H9 (cell line): ENCODE measurements at regions not wholly inside any gene's neighbourhood (a gene's known extent, or its start where the extent isn't known, plus 50 kb on each side); places are given as distances from the start of the nearest gene placed in this dataset.

Source experiments
- DNase-seq: peaks from one replicate; pipeline ENCODE4 v3.0.0-alpha.2; 2017
- H2AFZ ChIP-seq: one replicate; pipeline ENCODE4 v1.6.1; 2013; ENCODE audit warnings: mild to moderate bottlenecking, low read length, control low read depth, moderate library complexity
- H2AK5ac ChIP-seq: 2 replicates; pipeline ENCODE4 v1.6.1; 2013; ENCODE audit warnings: low read length, control low read depth, mixed read lengths; ENCODE audit not compliant: insufficient read length
- H2BK120ac ChIP-seq: one replicate; pipeline ENCODE4 v1.6.1; 2013; ENCODE audit warnings: low read depth, mild to moderate bottlenecking, low read length, control low read depth, inconsistent platforms; ENCODE audit not compliant: poor library complexity, severe bottlenecking
- H2BK12ac ChIP-seq: 2 replicates; pipeline ENCODE4 v1.6.1; 2013; ENCODE audit warnings: low read length, control low read depth, mixed read lengths, low read depth; ENCODE audit not compliant: insufficient read length
- H2BK15ac ChIP-seq: 2 replicates; pipeline ENCODE4 v1.6.1; 2013; ENCODE audit warnings: low read depth, low read length, control low read depth
- H2BK20ac ChIP-seq: one replicate; pipeline ENCODE4 v1.6.1; 2013; ENCODE audit warnings: low read depth, mild to moderate bottlenecking, low read length, control low read depth, inconsistent platforms; ENCODE audit not compliant: poor library complexity, severe bottlenecking
- H2BK5ac ChIP-seq: 2 replicates; pipeline ENCODE4 v1.6.1; 2013; ENCODE audit warnings: low read length, control low read depth, mixed read lengths; ENCODE audit not compliant: insufficient read length
- H3K14ac ChIP-seq: 2 replicates; pipeline ENCODE4 v1.6.1; 2013; ENCODE audit warnings: low read length, control low read depth; ENCODE audit not compliant: insufficient read depth
- H3K18ac ChIP-seq: 2 replicates; pipeline ENCODE4 v1.6.1; 2013; ENCODE audit warnings: low read depth, mild to moderate bottlenecking, mixed read lengths, low read length, control low read depth; ENCODE audit not compliant: insufficient read length
- H3K23ac ChIP-seq: 2 replicates; pipeline ENCODE4 v1.6.1; 2013; ENCODE audit warnings: low read length, control low read depth, mixed read lengths, low read depth; ENCODE audit not compliant: insufficient read length
- H3K23me2 ChIP-seq: 2 replicates; pipeline ENCODE4 v1.6.1; 2013; ENCODE audit warnings: low read depth, mild to moderate bottlenecking, mixed read lengths, low read length, control low read depth; ENCODE audit not compliant: insufficient read length, poor library complexity, severe bottlenecking
- H3K27ac ChIP-seq: 2 replicates; pipeline ENCODE4 v1.5.1; 2013; ENCODE audit warnings: low read length, control low read depth, mixed read lengths, low read depth; ENCODE audit not compliant: insufficient read length
- H3K27me3 ChIP-seq: 2 replicates; pipeline ENCODE4 v1.6.1; 2013; ENCODE audit warnings: low read length, control low read depth, inconsistent platforms; ENCODE audit not compliant: insufficient read depth
- H3K4ac ChIP-seq: 2 replicates; pipeline ENCODE4 v1.6.1; 2013; ENCODE audit warnings: low read depth, mild to moderate bottlenecking, control low read depth, inconsistent platforms, low read length, moderate library complexity
- H3K4me1 ChIP-seq: 2 replicates; pipeline ENCODE4 v1.6.1; 2013; ENCODE audit warnings: low read length, control low read depth, inconsistent platforms; ENCODE audit not compliant: insufficient read depth
- H3K4me2 ChIP-seq: 2 replicates; pipeline ENCODE4 v1.6.1; 2013; ENCODE audit warnings: low read length, control low read depth, mixed read lengths; ENCODE audit not compliant: insufficient read length, insufficient read depth
- H3K56ac ChIP-seq: 2 replicates; pipeline ENCODE4 v1.6.1; 2013; ENCODE audit warnings: low read depth, mild to moderate bottlenecking, mixed read lengths, low read length, control low read depth; ENCODE audit not compliant: insufficient read length
- H3K79me1 ChIP-seq: 2 replicates; pipeline ENCODE4 v1.6.1; 2013; ENCODE audit warnings: low read depth, mild to moderate bottlenecking, moderate library complexity, low read length, control low read depth, inconsistent platforms; ENCODE audit not compliant: insufficient read depth, poor library complexity, severe bottlenecking
- H3K79me2 ChIP-seq: 2 replicates; pipeline ENCODE4 v1.6.1; 2013; ENCODE audit warnings: low read length, control low read depth, inconsistent platforms; ENCODE audit not compliant: insufficient read depth
- H3K9ac ChIP-seq: 2 replicates; pipeline ENCODE4 v1.6.1; 2013; ENCODE audit warnings: low read length, control low read depth, mixed read lengths; ENCODE audit not compliant: insufficient read length; ENCODE audit errors: extremely low read depth
- H3K9me3 ChIP-seq: one replicate; pipeline ENCODE4 v1.6.1; 2013; ENCODE audit warnings: low read depth, low read length, inconsistent platforms; ENCODE audit not compliant: control insufficient read depth
- H3T11ph ChIP-seq: one replicate; pipeline ENCODE4 v1.6.1; 2013; ENCODE audit warnings: mild to moderate bottlenecking, low read length, control low read depth, inconsistent platforms
- H4K20me1 ChIP-seq: one replicate; pipeline ENCODE4 v1.6.1; 2013; ENCODE audit not compliant: control insufficient read depth, insufficient read length, insufficient read depth
- H4K5ac ChIP-seq: 2 replicates; pipeline ENCODE4 v1.6.1; 2013; ENCODE audit warnings: low read depth, mild to moderate bottlenecking, mixed read lengths, low read length, control low read depth; ENCODE audit not compliant: insufficient read length
- H4K8ac ChIP-seq: replicated peaks from 2 replicates; pipeline ENCODE4 v1.6.1; 2013; ENCODE audit warnings: low read length, control low read depth, mixed read lengths, low read depth; ENCODE audit not compliant: insufficient read length
- H4K91ac ChIP-seq: 2 replicates; pipeline ENCODE4 v1.6.1; 2013; ENCODE audit warnings: low read depth, mild to moderate bottlenecking, moderate library complexity, mixed read lengths, low read length, control low read depth; ENCODE audit not compliant: insufficient read length
- H3K27ac Mint-ChIP-seq, 3 experiments: 2 replicates in 2 of 3; 3 replicates in 1 of 3; pipeline ENCODE4 v1.8.0; 2020 to 2021; ENCODE audit warnings: mixed read lengths in 3 of 3, mild to moderate bottlenecking in 1 of 3, moderate library complexity in 1 of 3
- H3K27me3 Mint-ChIP-seq: 2 replicates; pipeline ENCODE4 v1.8.0; 2021; ENCODE audit warnings: low read depth, mild to moderate bottlenecking, moderate library complexity, mixed read lengths
- H3K36me3 Mint-ChIP-seq, 3 experiments: 2 replicates in 2 of 3; 3 replicates in 1 of 3; pipeline ENCODE4 v1.8.0; 2020 to 2021; ENCODE audit warnings: low read depth in 3 of 3, mixed read lengths in 3 of 3; ENCODE audit not compliant: insufficient read depth in 1 of 3
- H3K4me1 Mint-ChIP-seq, 2 experiments: 2 replicates each; pipeline ENCODE4 v1.8.0; 2020; ENCODE audit warnings: mixed read lengths in 2 of 2
- H3K4me3 Mint-ChIP-seq, 2 experiments: 2 replicates in 1 of 2; 3 replicates in 1 of 2; pipeline ENCODE4 v1.8.0; 2020 to 2021; ENCODE audit warnings: mild to moderate bottlenecking in 2 of 2, mixed read lengths in 2 of 2, moderate library complexity in 1 of 2
- H3K9me3 Mint-ChIP-seq, 2 experiments: 2 replicates in 1 of 2; 3 replicates in 1 of 2; pipeline ENCODE4 v1.8.0; 2020; ENCODE audit warnings: mild to moderate bottlenecking in 2 of 2, mixed read lengths in 2 of 2, moderate library complexity in 1 of 2
- WGBS: extraction: QIAGEN DNeasy Blood & Tissue Kit; methylation state at CpG from one replicate; pipeline ENCODE4 v1.1.7; 2013; ENCODE audit warnings: missing lambda C conversion rate, low lambda C conversion rate, mixed read lengths; ENCODE audit not compliant: insufficient read length; ENCODE audit errors: extremely low coverage; 5-methylcytosine and 5-hydroxymethylcytosine counted together
- TF ChIP-seq, protein P1 (sequence below): fragments of 200-600 bp; sonication (generic); conservative IDR thresholded peaks from 3 replicates; pipeline ENCODE4 v1.8.0; 2021; ENCODE audit warnings: antibody characterized with exemption, mild to moderate bottlenecking

DNA sequence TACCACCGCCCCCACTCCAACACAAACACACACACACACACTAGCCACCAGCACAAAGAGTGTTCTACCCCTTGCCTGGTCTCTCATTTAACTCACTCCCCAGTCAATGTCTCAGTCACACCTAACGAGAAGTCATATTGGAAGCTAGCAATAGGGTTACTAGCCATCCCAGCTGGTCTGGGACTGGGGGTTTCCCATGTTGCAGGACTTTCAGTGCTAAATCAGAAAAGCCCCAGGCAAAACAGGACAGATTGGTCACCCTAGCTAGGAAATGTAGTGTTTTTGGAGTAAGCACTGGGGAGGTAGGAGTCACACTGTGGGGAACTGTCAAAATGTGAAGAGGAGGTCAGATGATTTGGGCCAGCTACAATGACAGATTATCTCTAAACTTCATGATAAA, 158.1 kb downstream of the UNC5CL start:
- Mint-ChIP-seq H3K4me1 (no peaks in the 10 kb centered on the region), H3K9me3 (peaks cover 11% of the 10 kb centered on the region in 2 experiments), H3K4me3 (no peak overlapping the region), H3K27ac (no peak overlapping the region), H3K27me3 (peaks cover 15% of the 10 kb centered on the region), H3K36me3 (peaks cover 0 to 8% (median 0%) of the 10 kb centered on the region in 3 experiments; a peak in 2 of 7 replicates)
- Histone ChIP-seq H3K18ac (no peak overlapping the region), H3K9me3 (no peaks in the 10 kb centered on the region), H2BK12ac (no peak overlapping the region), H3T11ph (no peak overlapping the region), H4K91ac (no peak overlapping the region), H2BK120ac (no peak overlapping the region), H3K4me1 (no peaks in the 10 kb centered on the region), H3K23ac (no peak overlapping the region), H3K27ac (no peak overlapping the region), H4K5ac (no peak overlapping the region), H3K79me2 (no peaks in the 10 kb centered on the region), H2AFZ (no peak overlapping the region), H3K4me2 (no peak overlapping the region), H3K56ac (no peak overlapping the region), H3K79me1 (no peaks in the 10 kb centered on the region), H2BK5ac (no peak overlapping the region), H2BK15ac (no peak overlapping the region), H3K27me3 (no peaks in the 10 kb centered on the region), H2AK5ac (no peak overlapping the region), H3K23me2 (no peaks in the 10 kb centered on the region), H2BK20ac (no peak overlapping the region), H3K4ac (no peak overlapping the region), H4K8ac (no peak overlapping the region), H4K20me1 (no peaks in the 10 kb centered on the region), H3K9ac (no peak overlapping the region), H3K14ac (no peak overlapping the region)
- DNase-seq: no peak
- TF ChIP-seq, protein P1, sequence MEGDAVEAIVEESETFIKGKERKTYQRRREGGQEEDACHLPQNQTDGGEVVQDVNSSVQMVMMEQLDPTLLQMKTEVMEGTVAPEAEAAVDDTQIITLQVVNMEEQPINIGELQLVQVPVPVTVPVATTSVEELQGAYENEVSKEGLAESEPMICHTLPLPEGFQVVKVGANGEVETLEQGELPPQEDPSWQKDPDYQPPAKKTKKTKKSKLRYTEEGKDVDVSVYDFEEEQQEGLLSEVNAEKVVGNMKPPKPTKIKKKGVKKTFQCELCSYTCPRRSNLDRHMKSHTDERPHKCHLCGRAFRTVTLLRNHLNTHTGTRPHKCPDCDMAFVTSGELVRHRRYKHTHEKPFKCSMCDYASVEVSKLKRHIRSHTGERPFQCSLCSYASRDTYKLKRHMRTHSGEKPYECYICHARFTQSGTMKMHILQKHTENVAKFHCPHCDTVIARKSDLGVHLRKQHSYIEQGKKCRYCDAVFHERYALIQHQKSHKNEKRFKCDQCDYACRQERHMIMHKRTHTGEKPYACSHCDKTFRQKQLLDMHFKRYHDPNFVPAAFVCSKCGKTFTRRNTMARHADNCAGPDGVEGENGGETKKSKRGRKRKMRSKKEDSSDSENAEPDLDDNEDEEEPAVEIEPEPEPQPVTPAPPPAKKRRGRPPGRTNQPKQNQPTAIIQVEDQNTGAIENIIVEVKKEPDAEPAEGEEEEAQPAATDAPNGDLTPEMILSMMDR: no peak
- WGBS: no CpG with 5 or more reads among the region's 2 CpGs
